ENCODE measurements at regions not wholly inside any gene's neighbourhood (a gene's known extent, or its start where the extent isn't known, plus 50 kb on each side); places are given as distances from the start of the nearest gene placed in this dataset.

DNA sequence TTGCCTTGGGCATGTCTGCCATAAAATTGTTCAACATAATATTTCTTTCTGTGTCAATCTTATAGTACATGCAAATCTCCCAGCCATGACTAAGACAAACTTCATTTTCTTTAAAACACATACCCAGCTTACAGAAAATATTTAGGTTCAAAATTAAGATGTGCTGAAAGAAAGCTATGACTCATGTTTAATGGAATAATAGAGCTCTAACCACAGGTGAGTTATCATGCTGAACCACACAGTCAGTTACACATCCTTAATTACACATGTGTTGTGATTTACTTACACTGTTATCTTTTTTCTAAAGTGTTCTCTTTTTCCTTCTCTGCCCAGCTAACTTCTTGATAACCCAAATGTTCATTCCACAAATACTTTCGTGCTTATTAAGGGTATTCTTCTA is 1831.2 kb downstream of the OLFM4 start:
- Histone ChIP-seq H3F3A (ENCODE audit: insufficient read depth, low read length, poor library complexity, severe bottlenecking) (no peaks in the 10 kb centered on the region), H3K9me2 (ENCODE audit: insufficient read depth, low read length) (no peaks in the 10 kb centered on the region), H3K9me3 (ENCODE audit: low read length) (no peaks in the 10 kb centered on the region), H3K4me2 (ENCODE audit: low read length) (no peak overlapping the region), H2AFZ (ENCODE audit: low read depth, low read length) (no peak overlapping the region), H3K9ac (ENCODE audit: low read length) (no peak overlapping the region), H4K20me1 (ENCODE audit: insufficient read depth) (no peaks in the 10 kb centered on the region), H3K4me3 (ENCODE audit: low read length) (no peak overlapping the region), H3K36me3 (ENCODE audit: insufficient read depth, low read length) (no peaks in the 10 kb centered on the region), H3K79me2 (replicated peaks; ENCODE audit: insufficient read depth, low read length) (no peaks in the 10 kb centered on the region), H3K27ac (ENCODE audit: low read length) (no peak overlapping the region), H3K27me3 (ENCODE audit: insufficient read depth, low read depth, low read length) (no peaks in the 10 kb centered on the region)
- no peak for TF ChIP-seq EP300 (conservative IDR thresholded peaks at IDR 0.05; ENCODE audit: poor library complexity, severe bottlenecking)
- no peak for TF ChIP-seq EZH2 (IDR thresholded peaks at IDR 0.05; ENCODE audit: borderline replicate concordance, insufficient read depth, low read length, poor library complexity, severe bottlenecking)
- TF ChIP-seq POLR2AphosphoS5 (IDR thresholded peaks at IDR 0.05), result no peak
- TF ChIP-seq REST (IDR thresholded peaks at IDR 0.05; ENCODE audit: borderline replicate concordance), result no peak
- no peak for TF ChIP-seq SMC3 (conservative IDR thresholded peaks at IDR 0.05; ENCODE audit: poor library complexity)
- no peak for TF ChIP-seq TAF1 (IDR thresholded peaks at IDR 0.05; ENCODE audit: low read depth)
- TF ChIP-seq RAD21 (conservative IDR thresholded peaks at IDR 0.05), result no peak
- no peak for TF ChIP-seq CTCF (IDR thresholded peaks at IDR 0.05; ENCODE audit: poor library complexity, severe bottlenecking)

GRCh38 chr13:54875111-54875510 is 1846.5 kb downstream of the OLFM4 start:
- Histone ChIP-seq H3K9me2 (ENCODE audit: insufficient read depth, low read length) (no peaks in the 10 kb centered on the region), H3F3A (ENCODE audit: insufficient read depth, low read length, poor library complexity, severe bottlenecking) (no peaks in the 10 kb centered on the region), H3K27ac (ENCODE audit: low read length) (no peak overlapping the region), H3K9me3 (ENCODE audit: low read length) (no peaks in the 10 kb centered on the region), H4K20me1 (ENCODE audit: insufficient read depth) (no peaks in the 10 kb centered on the region), H3K79me2 (replicated peaks; ENCODE audit: insufficient read depth, low read length) (no peaks in the 10 kb centered on the region), H3K36me3 (ENCODE audit: insufficient read depth, low read length) (no peaks in the 10 kb centered on the region), H3K9ac (ENCODE audit: low read length) (no peak overlapping the region), H2AFZ (ENCODE audit: low read depth, low read length) (no peak overlapping the region), H3K4me2 (ENCODE audit: low read length) (no peak overlapping the region), H3K4me3 (ENCODE audit: low read length) (no peak overlapping the region), H3K27me3 (ENCODE audit: insufficient read depth, low read depth, low read length) (no peaks in the 10 kb centered on the region)
- no peak for TF ChIP-seq SMC3 (conservative IDR thresholded peaks at IDR 0.05; ENCODE audit: poor library complexity)
- no peak for TF ChIP-seq TAF1 (IDR thresholded peaks at IDR 0.05; ENCODE audit: low read depth)
- TF ChIP-seq EZH2 (IDR thresholded peaks at IDR 0.05; ENCODE audit: borderline replicate concordance, insufficient read depth, low read length, poor library complexity, severe bottlenecking), result no peak

GRCh38 chr13:54879036-54879435 is 1850.4 kb downstream of the OLFM4 start:
- Histone ChIP-seq H4K20me1 (ENCODE audit: insufficient read depth) (no peaks in the 10 kb centered on the region), H3F3A (ENCODE audit: insufficient read depth, low read length, poor library complexity, severe bottlenecking) (no peaks in the 10 kb centered on the region), H3K27ac (ENCODE audit: low read length) (no peak overlapping the region), H3K4me2 (ENCODE audit: low read length) (no peak overlapping the region), H3K9ac (ENCODE audit: low read length) (no peak overlapping the region), H3K27me3 (ENCODE audit: insufficient read depth, low read depth, low read length) (no peaks in the 10 kb centered on the region), H3K9me3 (ENCODE audit: low read length) (no peaks in the 10 kb centered on the region), H3K9me2 (ENCODE audit: insufficient read depth, low read length) (no peaks in the 10 kb centered on the region), H3K36me3 (ENCODE audit: insufficient read depth, low read length) (no peaks in the 10 kb centered on the region), H3K4me3 (ENCODE audit: low read length) (no peak overlapping the region), H3K79me2 (replicated peaks; ENCODE audit: insufficient read depth, low read length) (no peaks in the 10 kb centered on the region), H2AFZ (ENCODE audit: low read depth, low read length) (no peak overlapping the region)
- no peak for TF ChIP-seq SMC3 (conservative IDR thresholded peaks at IDR 0.05; ENCODE audit: poor library complexity)
- no peak for TF ChIP-seq EP300 (conservative IDR thresholded peaks at IDR 0.05; ENCODE audit: poor library complexity, severe bottlenecking)
- no peak for TF ChIP-seq TAF1 (IDR thresholded peaks at IDR 0.05; ENCODE audit: low read depth)
- TF ChIP-seq RAD21 (conservative IDR thresholded peaks at IDR 0.05), result no peak
- no peak for TF ChIP-seq POLR2AphosphoS5 (IDR thresholded peaks at IDR 0.05)
